C4-2B (cell line): ENCODE measurements at regions not wholly inside any gene's neighbourhood (a gene's known extent, or its start where the extent isn't known, plus 50 kb on each side); places are given as distances from the start of the nearest gene placed in this dataset.

Source experiments
- CTCF ChIP-seq: fragments of 450-650 bp; conservative IDR thresholded peaks from 2 replicates; pipeline ENCODE4 v1.5.1; 2017; ENCODE audit warnings: mild to moderate bottlenecking
- ZFX ChIP-seq: fragments of 450-650 bp; IDR thresholded peaks from 2 replicates; pipeline ENCODE4 v1.6.1; 2017

- no peak for TF ChIP-seq CTCF
- no peak for TF ChIP-seq ZFX
These were observed 494.2 kb upstream of the JARID2 start for GRCh38 chr6:14751645-14752175.
